HT-29 (cell line): ENCODE measurements at regions not wholly inside any gene's neighbourhood (a gene's known extent, or its start where the extent isn't known, plus 50 kb on each side); places are given as distances from the start of the nearest gene placed in this dataset.

ENCODE experiments used
- DNase-seq: peaks from one replicate; pipeline ENCODE4 v3.0.0-alpha.2; 2015; ENCODE audit warnings: low spot score

DNA sequence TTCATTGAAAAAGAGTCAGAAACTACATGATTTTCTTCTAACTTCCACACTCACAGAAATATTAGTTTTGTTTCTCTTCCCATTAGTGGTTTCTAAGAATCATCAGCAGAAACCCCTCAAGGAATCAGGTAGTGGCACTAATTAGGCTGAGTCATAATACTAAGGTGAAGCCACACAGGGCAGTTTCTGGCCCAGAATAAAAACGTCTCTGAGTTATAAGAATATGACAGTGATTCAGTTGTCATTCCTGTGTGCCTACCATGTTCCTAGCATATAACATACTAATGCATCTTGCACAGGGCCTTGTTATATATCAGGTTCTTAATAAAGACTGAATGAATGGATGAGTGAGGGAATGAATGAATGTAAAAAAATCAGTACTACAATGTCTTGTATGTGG is 206.0 kb upstream of the PLEKHG7 start:
- DNase-seq: no peak

GRCh38 chr12:92495108-92495507 is 207.7 kb upstream of the PLEKHG7 start:
- no peak for DNase-seq

- no peak for DNase-seq
Observed at GRCh38 chr12:92493816-92494215, 209.0 kb upstream of the PLEKHG7 start.

- no peak for DNase-seq
Observed at GRCh38 chr12:92492995-92493394, 209.8 kb upstream of the PLEKHG7 start.

- no peak for DNase-seq
Observed at GRCh38 chr12:92492291-92492690, 210.5 kb upstream of the PLEKHG7 start.

DNA sequence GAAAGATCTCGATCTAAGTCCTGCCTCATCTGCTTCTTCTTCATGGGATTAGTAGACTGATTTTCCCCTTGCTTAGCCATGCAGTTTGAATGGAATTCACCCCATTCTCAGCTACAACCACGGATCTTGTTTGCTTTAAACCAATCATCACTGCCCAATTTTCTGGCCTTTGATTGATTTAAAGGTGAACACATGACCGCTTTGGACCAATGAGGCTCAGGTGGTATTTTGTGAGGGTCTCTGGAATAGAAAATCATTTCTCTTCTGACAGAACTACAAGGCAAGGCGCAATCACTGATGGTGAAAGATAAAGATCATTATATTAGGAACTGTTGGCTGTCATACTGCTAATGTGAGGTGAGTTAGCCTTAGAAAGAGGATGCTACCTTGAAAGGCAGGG is 213.0 kb upstream of the PLEKHG7 start:
- DNase-seq: no peak

DNA sequence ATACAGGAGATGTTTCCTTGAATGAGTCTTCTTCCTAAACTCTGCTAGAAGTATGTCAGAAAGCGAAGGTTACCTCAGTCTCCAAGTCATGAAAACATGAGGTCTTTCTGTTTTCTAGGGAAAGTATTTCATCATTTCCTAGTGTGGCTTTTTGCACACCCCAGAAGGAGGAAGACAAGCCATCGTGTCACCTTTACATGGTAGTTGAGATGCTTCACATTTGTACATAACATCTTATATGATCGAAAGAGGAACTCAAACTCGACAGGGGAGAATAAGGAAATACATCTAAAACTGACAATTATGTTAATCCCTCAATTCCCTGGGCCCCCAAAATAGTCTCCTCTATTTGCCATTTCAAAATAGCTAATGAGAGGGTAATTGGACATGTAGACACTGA is 214.1 kb upstream of the PLEKHG7 start:
- DNase-seq: no peak

DNA sequence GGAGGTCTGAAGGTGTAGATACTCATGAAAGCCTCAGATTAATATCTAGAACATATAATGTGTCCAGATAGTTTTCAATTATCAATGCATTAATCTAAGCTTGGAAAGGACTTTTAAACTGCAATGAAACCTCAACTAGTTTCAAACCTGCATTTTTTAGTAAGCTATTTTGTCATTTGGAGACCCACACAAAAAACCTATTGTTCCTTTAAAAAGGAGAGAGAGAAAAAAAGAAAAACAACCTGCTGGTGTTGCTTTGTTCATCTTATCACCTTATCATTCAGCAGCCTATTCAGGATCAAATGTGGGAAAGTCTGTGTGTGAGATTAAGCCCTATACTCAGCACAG is 215.7 kb upstream of the PLEKHG7 start:
- DNase-seq: no peak

DNA sequence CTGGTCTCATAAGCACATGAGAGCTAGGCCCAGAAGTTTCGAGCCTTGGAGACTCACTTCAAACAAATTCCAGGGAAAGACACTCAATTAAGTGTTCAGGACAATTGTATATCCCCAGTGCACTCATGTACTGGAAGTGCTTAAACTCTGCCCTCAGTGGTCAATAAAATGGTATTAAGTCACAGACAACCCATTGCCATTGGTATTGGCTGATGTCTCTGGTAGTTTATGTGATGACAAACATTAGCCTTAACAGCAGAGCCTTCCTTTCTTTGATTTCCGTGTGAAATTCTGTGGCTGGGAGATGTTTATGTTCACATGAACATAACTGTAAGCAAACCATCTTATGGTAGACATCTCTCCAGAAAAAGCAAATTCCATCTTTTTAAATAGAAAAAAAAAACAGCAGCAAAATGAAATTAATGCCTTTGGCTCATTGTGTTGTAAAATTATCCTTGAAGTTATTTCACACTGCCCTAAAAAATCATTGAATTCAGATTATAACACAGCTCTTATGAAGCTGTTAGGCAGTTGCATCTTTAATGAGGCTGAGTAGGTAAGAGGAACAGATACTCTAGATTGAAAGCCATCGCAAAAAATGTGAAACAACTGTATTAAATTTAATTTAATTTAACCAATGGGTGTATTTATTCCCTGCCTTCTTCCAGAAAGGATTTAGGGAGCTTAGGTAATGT is 216.2 kb upstream of the PLEKHG7 start:
- DNase-seq: no peak

DNA sequence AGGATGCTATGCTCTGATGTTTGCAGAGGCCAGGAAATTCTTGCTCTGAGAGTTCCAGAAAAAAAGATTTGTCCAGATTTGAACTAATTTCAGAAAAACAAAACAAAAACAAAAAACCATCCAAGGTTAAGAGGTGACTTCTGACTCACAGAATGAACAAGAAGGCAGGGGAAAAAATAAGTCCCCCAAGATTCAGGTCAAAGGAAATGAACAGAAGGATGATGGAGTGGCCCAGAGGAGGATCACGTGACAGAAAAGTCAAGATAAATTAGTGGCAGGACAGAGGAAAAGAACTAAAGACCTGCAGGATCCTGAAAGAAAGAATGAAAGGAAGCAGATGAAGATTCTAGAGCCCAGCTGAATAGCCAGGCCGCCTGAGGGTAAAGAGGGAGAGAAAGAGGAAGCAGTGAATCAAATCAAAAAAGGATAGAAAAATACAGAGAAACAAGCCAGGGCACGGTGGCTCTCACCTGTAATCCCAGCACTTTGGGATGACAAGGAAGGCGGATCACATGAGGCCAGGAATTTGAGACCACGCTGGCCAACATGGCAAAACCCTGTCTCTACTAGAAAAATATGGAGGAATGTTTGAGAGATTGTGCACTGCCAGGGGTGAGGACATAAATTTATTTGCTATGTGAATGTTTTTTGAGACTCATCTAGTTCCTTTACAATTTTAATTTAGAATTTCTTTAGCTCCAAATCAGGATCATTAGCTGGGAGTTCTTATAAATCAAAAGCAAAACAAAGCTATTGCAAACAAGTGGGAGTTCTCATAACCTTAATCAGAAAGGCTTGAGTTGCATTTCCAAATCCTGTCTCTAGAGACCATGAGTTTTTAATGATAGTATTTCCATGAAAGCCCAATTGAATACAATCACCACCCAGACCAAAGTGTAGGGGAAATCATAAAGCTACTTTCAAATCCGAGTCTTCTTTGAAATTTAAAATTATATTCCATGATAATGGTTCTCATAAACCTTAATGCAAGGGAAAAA is 217.1 kb upstream of the PLEKHG7 start:
- no peak for DNase-seq

- no peak for DNase-seq
Observed at GRCh38 chr12:92482599-92482998, 220.2 kb upstream of the PLEKHG7 start.

DNA sequence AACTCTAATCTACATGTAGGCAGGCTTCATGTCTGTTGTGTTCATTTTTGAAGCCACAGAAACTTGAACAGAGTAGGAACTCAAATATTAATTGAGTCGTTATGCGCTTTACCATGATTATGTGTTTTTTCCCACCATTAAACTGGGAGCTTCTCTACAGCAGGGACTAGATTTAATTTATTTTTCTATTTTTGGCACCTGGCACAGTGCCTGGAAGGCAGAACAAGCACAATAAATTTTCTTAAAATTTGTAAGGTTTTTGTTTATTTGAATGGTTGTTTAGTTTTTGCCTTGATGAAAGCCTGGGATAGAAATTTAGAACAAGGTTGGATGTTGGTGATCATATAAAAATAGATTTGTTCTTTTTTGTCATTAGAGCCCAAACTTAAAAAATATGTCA is 221.7 kb upstream of the PLEKHG7 start:
- DNase-seq: no peak

DNA sequence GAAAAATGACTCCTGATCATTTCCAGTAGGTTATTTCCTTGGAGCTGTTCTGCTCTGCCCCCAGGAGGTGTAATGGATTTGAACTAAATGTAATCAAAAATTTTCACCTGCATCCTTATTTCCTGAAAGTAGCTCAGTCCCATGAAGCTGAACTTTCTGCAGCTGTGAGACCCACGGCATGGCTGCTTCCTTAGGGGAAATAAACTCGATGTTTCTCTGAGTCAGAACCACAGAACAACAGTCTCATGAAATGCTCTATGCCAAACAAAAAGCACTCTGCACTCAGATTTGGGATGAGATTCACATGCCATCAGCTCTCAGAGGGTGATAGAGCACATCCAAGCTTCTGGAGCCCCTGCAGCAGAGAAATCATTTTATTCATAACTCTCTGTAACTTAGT is 224.1 kb upstream of the PLEKHG7 start:
- no peak for DNase-seq

DNA sequence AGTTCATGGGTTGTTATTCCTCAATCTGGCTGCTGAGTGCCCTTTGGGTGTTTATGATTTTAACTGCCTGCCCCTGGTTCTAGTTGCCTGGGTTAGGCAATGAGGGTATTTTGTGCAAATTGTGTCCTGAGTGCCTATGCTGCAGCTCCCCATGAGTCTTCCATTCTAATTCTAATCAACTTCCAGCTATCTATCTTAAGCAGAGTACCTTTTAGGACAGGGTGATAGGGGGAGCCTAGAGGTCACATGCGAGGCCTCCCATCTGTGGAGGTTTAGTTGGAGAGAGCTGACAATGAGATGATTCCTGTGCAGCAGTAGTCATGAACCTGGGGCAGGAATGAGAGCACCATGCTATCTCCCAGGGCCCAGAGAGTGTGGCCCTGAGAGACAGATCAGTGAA is 225.9 kb upstream of the PLEKHG7 start:
- DNase-seq: no peak

GRCh38 chr12:92473564-92473963 is 229.2 kb upstream of the PLEKHG7 start:
- DNase-seq: no peak

- DNase-seq: no peak
Observed at GRCh38 chr12:92472201-92472600, 230.6 kb upstream of the PLEKHG7 start.

DNA sequence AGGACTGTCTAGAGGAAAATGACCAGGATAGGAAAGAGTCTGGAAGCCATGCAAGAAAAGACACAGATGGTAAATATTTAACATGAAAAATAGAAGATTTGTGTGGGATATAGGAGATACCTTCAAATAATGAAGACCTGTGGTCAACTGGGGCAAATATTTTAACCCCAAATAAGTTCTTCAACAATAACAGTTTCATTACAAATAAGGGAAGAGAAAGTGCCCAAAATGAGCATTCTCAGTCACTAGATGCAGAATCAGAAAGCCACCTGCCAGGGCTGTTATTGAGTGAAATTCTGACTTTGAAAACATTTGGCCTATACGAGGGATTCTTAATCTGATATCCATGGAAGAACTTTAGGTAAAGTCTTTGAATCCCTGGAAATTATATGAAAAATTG is 231.2 kb upstream of the PLEKHG7 start:
- no peak for DNase-seq

GRCh38 chr12:92470608-92471021 is 232.2 kb upstream of the PLEKHG7 start:
- DNase-seq: no peak

DNA sequence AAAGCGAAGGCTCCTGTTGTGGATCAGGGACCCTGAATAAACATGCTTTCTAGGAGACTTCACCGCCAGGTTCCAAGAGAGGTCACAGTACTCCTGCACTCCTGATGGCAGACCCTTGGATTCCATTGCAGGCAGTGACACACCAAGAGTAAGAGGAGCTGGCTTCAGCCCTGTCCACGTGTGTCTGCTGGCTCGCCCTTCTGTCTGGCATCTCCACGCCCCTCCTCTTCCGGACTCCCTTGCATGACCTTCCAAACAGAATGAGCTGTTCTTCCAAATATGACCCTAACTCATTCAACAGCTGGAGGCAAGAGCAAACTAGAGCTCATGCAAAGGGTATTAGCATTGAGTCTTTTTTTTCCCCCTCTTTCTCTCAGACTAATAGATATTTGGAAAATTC is 233.0 kb upstream of the PLEKHG7 start:
- no peak for DNase-seq

DNA sequence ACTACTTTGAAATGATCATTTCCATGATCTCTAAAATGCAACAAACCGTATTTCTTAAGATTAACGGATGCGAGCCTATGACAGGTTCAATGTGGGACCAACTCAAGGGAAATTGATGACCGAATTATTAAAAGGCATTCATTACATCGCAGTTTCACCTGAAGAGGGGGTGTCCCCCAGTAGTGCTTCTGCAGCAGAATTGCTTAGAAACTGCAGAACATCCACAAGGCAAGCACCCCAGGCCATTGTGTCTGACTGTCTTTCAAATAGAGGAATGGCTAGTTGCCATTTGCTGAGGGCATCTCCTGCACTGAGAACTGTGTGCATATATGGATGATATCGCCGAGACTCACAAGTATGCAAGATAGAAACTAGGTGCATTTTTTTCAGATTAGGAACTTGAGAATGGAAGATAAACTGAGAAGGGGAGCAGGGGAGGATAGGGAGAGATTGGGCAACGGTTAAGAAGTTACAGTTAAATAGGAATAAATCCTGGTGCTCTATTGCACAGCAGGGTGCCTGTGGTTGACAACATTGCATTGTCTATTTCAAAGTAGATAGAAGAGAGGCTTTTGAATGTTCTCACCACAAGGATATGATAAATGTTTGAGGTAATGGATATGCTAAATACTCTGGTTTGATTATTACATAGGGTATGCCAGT is 234.3 kb upstream of the PLEKHG7 start:
- DNase-seq: no peak

DNA sequence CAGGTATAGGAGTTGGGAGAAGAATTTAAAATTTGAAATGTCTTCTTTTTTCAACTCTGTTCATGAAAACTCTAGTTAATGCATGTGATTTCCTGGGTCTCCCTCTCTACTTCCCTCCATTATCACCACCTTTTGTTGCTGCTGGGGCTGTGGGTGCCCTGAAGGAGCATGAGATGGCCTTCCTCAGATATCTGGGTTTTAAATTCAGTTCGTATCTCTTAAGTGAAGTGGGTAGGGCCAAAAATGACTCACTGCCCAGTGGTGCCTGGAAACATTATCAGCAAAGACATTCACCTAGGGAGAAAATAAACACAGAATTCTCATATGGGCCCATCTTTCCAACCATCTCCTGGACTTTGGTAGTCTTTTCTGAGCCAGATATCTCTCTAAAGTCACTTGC is 234.9 kb upstream of the PLEKHG7 start:
- no peak for DNase-seq
